Fibroblast of lung (primary cell): ENCODE measurements at regions not wholly inside any gene's neighbourhood (a gene's known extent, or its start where the extent isn't known, plus 50 kb on each side); places are given as distances from the start of the nearest gene placed in this dataset.

ENCODE experiments used
- DNase-seq, 2 donors: peaks; one replicate each; pipeline versions ENCODE4 v3.0.0 to v3.0.0-alpha.2; 2010; ENCODE audit warnings: low read depth in 2 of 2
- H2AFZ ChIP-seq: 2 replicates; pipeline ENCODE4 v1.5.1; 2012; ENCODE audit warnings: low read length, control low read depth, inconsistent platforms
- H3K27ac ChIP-seq: 2 replicates; pipeline ENCODE4 v1.5.1; 2011; ENCODE audit warnings: low read length, control low read depth; ENCODE audit not compliant: insufficient read depth
- H3K27me3 ChIP-seq: 2 replicates; pipeline ENCODE4 v1.5.1; 2011; ENCODE audit warnings: mild to moderate bottlenecking, low read length; ENCODE audit not compliant: control insufficient read depth, insufficient read depth
- H3K36me3 ChIP-seq: 2 replicates; pipeline ENCODE4 v1.5.1; 2011; ENCODE audit warnings: low read length; ENCODE audit not compliant: control insufficient read depth, insufficient read depth
- H3K4me1 ChIP-seq: 2 replicates; pipeline ENCODE4 v1.5.1; 2011; ENCODE audit warnings: low read length; ENCODE audit not compliant: control insufficient read depth, insufficient read depth; ENCODE audit errors: extremely low read depth
- H3K4me2 ChIP-seq: 2 replicates; pipeline ENCODE4 v1.5.1; 2011; ENCODE audit warnings: low read length, control low read depth; ENCODE audit not compliant: insufficient read depth; ENCODE audit errors: extremely low read depth
- H3K4me3 ChIP-seq, 4 experiments: fragments of 200-600 bp in 1 of 4; sonication (generic) in 1 of 4; replicated peaks in 1 of 4; 2 replicates each; pipeline ENCODE4 v1.5.1; 2011 to 2016; ENCODE audit warnings: low read length in 4 of 4, low read depth in 3 of 4, mild to moderate bottlenecking in 3 of 4, control low read depth in 2 of 4, inconsistent platforms in 1 of 4, mixed read lengths in 1 of 4; ENCODE audit not compliant: insufficient read depth in 1 of 4; ENCODE audit errors: control extremely low read depth in 1 of 4
- H3K79me2 ChIP-seq: 2 replicates; pipeline ENCODE4 v1.5.1; 2012; ENCODE audit warnings: mild to moderate bottlenecking, low read length, inconsistent platforms; ENCODE audit not compliant: control insufficient read depth, insufficient read depth
- H3K9ac ChIP-seq: 2 replicates; pipeline ENCODE4 v1.5.1; 2011; ENCODE audit warnings: mild to moderate bottlenecking, low read length, control low read depth; ENCODE audit not compliant: insufficient read depth
- H3K9me3 ChIP-seq: 2 replicates; pipeline ENCODE4 v1.5.1; 2012; ENCODE audit warnings: low read depth, low read length; ENCODE audit not compliant: control insufficient read depth, insufficient read depth
- H4K20me1 ChIP-seq: 2 replicates; pipeline ENCODE4 v1.5.1; 2011; ENCODE audit warnings: low read length; ENCODE audit not compliant: control insufficient read depth, insufficient read depth; ENCODE audit errors: extremely low read depth
- EZH2 ChIP-seq: IDR thresholded peaks from 2 replicates; pipeline ENCODE4 v1.5.1; 2012; ENCODE audit warnings: low read length, control low read depth, mild to moderate bottlenecking; ENCODE audit errors: missing control alignments
- TF ChIP-seq, protein P1 (sequence below), 2 donors: IDR thresholded peaks in 1 of 2; conservative IDR thresholded peaks in 1 of 2; 1 replicate in 1 of 2; 2 replicates in 1 of 2; pipeline ENCODE4 v1.5.1; 2011 to 2012; ENCODE audit warnings: low read length in 2 of 2, control low read depth in 1 of 2, inconsistent platforms in 1 of 2, low read depth in 1 of 2, mild to moderate bottlenecking in 1 of 2

DNA sequence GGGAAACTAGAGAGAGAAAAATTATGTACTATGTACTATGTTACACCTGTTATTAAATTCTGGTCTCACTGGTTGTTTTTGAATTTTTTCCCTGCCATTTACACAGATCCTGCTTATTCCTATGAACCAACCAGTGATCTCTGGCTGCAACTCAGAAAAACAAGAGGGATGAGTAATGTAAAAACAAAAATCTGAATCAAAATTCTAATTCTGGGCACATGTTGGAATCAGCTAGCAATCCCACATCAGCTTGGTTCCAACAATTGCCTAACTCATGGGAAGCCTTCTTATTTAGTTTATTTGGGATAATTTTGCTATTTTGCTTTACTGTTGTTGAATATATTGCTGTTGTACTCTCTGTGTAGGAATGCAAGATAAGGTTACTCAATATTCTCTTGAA, 78.3 kb downstream of the PLK2 start:
- no peak overlapping the region for H3K4me2 ChIP-seq
- H3K9me3 ChIP-seq = no peaks in the 10 kb centered on the region
- no peak overlapping the region for H3K4me3 ChIP-seq
- H3K27me3 ChIP-seq = no peaks in the 10 kb centered on the region
- no peak for TF ChIP-seq EZH2
- TF ChIP-seq, protein P1, sequence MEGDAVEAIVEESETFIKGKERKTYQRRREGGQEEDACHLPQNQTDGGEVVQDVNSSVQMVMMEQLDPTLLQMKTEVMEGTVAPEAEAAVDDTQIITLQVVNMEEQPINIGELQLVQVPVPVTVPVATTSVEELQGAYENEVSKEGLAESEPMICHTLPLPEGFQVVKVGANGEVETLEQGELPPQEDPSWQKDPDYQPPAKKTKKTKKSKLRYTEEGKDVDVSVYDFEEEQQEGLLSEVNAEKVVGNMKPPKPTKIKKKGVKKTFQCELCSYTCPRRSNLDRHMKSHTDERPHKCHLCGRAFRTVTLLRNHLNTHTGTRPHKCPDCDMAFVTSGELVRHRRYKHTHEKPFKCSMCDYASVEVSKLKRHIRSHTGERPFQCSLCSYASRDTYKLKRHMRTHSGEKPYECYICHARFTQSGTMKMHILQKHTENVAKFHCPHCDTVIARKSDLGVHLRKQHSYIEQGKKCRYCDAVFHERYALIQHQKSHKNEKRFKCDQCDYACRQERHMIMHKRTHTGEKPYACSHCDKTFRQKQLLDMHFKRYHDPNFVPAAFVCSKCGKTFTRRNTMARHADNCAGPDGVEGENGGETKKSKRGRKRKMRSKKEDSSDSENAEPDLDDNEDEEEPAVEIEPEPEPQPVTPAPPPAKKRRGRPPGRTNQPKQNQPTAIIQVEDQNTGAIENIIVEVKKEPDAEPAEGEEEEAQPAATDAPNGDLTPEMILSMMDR (conservative IDR thresholded peaks at IDR 0.05 in 1 of 2, IDR thresholded peaks at IDR 0.05 in 1 of 2; ENCODE audit: low read depth in 1 of 2, low read length in 2 of 2) = no peak
- no peak for DNase-seq
- no peaks in the 10 kb centered on the region for H3K79me2 ChIP-seq
- H2AFZ ChIP-seq = no peak overlapping the region
- H3K27ac ChIP-seq = no peak overlapping the region
- H4K20me1 ChIP-seq = no peaks in the 10 kb centered on the region
- H3K36me3 ChIP-seq = no peaks in the 10 kb centered on the region
- no peaks in the 10 kb centered on the region for H3K4me1 ChIP-seq
- H3K9ac ChIP-seq = no peak overlapping the region

DNA sequence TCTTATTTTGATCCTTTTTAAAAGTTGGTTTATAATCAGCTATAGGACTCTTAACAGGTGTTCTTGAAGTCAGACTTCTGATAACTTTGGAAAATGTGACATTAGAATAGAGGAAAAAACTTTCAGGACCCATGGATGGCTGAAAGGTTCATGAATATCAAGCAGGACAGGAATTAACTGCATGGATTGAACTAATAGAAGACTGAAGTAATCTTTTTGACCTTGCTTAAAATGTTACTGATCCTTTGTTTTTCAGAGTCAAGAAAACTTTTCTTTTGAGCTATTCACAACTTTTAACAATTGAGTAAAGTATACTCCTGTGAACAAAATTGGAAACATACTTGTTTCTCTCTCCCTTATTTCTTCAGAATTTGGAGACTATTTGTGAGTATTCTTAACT, 79.2 kb downstream of the PLK2 start:
- no peak overlapping the region for H3K4me3 ChIP-seq
- H3K27me3 ChIP-seq = no peaks in the 10 kb centered on the region
- TF ChIP-seq EZH2 = no peak
- TF ChIP-seq, protein P1 (conservative IDR thresholded peaks at IDR 0.05 in 1 of 2, IDR thresholded peaks at IDR 0.05 in 1 of 2; ENCODE audit: low read depth in 1 of 2, low read length in 2 of 2) = no peak
- H4K20me1 ChIP-seq = no peaks in the 10 kb centered on the region
- H3K9ac ChIP-seq = no peak overlapping the region
- H3K9me3 ChIP-seq = no peaks in the 10 kb centered on the region
- no peak for DNase-seq
- no peak overlapping the region for H2AFZ ChIP-seq
- H3K27ac ChIP-seq = no peak overlapping the region
- no peaks in the 10 kb centered on the region for H3K4me1 ChIP-seq
- H3K36me3 ChIP-seq = no peaks in the 10 kb centered on the region
- no peaks in the 10 kb centered on the region for H3K79me2 ChIP-seq
- no peak overlapping the region for H3K4me2 ChIP-seq

DNA sequence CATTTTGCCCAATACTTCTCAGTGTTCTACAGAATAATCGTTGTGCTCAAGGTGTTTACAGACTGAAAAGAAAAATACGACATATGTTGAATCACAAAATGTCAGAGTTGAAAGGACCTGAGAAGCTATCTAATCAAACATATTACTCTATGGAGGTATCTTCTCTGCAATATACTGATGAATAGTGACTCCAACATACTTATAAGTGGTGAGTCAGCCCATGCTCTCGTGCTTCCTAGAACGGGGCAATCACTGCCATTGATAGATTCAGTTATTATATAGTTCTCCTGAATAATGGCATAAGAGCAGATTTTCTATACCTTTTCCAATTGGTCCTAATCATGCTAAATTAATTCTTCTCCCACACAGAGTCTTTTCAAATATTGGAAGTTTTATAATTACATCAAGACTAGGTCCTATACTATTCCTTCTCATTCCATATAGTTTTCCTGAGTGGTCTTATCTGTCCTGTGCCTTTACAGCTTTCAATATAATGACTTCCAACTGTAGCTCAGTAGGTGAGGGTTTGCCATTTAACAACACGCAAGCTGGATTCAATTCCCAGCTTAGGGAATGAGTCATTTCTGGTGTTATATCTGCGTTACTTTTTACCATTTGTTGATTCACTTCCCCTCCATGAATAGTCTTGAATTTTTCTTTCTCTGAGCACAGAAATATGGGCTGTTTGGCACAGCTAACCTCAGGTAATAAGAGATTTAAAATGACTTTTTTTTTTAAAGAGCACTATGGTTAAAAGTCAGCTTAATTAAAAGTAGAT, 81.1 kb downstream of the PLK2 start:
- H2AFZ ChIP-seq = no peak overlapping the region
- H3K79me2 ChIP-seq = no peaks in the 10 kb centered on the region
- H4K20me1 ChIP-seq = no peaks in the 10 kb centered on the region
- no peak overlapping the region for H3K4me3 ChIP-seq
- no peak overlapping the region for H3K4me2 ChIP-seq
- no peaks in the 10 kb centered on the region for H3K9me3 ChIP-seq
- H3K9ac ChIP-seq = no peak overlapping the region
- no peaks in the 10 kb centered on the region for H3K27me3 ChIP-seq
- no peaks in the 10 kb centered on the region for H3K36me3 ChIP-seq
- TF ChIP-seq EZH2 = no peak
- TF ChIP-seq, protein P1 (conservative IDR thresholded peaks at IDR 0.05 in 1 of 2, IDR thresholded peaks at IDR 0.05 in 1 of 2; ENCODE audit: low read depth in 1 of 2, low read length in 2 of 2) = no peak
- no peaks in the 10 kb centered on the region for H3K4me1 ChIP-seq
- no peak overlapping the region for H3K27ac ChIP-seq
- DNase-seq = peak in 1 of 2 donors; percentile 5
